GM18520 (cell line): ENCODE measurements at regions not wholly inside any gene's neighbourhood (a gene's known extent, or its start where the extent isn't known, plus 50 kb on each side); places are given as distances from the start of the nearest gene placed in this dataset.

Experiments
- ATAC-seq: cut with Tn5 transposase; IDR thresholded peaks from one replicate; pipeline ENCODE4 v1.9.1; 2021; ENCODE audit not compliant: unreplicated experiment

- ATAC-seq = no peak
Observed at GRCh38 chr18:42184685-42185477, 229.8 kb downstream of the PIK3C3 start.

- ATAC-seq = no peak
Observed at GRCh38 chr18:42185486-42185885, 230.5 kb downstream of the PIK3C3 start.

GRCh38 chr18:42187611-42188380 lies 232.8 kb downstream of the PIK3C3 start:
- ATAC-seq = peak; percentile 81

- no peak for ATAC-seq
Observed at GRCh38 chr18:42190643-42191042, 235.6 kb downstream of the PIK3C3 start.

GRCh38 chr18:42192251-42193248 lies 237.5 kb downstream of the PIK3C3 start:
- ATAC-seq = no peak

- ATAC-seq = no peak
Observed at GRCh38 chr18:42196651-42197050, 241.6 kb downstream of the PIK3C3 start.

GRCh38 chr18:42201137-42201536 lies 246.1 kb downstream of the PIK3C3 start:
- no peak for ATAC-seq

GRCh38 chr18:42211201-42211600 lies 256.2 kb downstream of the PIK3C3 start:
- ATAC-seq = no peak

GRCh38 chr18:42222557-42222956 lies 267.5 kb downstream of the PIK3C3 start:
- ATAC-seq = no peak

- ATAC-seq = peak; percentile 27
Observed at GRCh38 chr18:42228581-42228980, 273.5 kb downstream of the PIK3C3 start.

- ATAC-seq = peak; percentile 98
Observed at GRCh38 chr18:42229211-42230210, 274.5 kb downstream of the PIK3C3 start.

GRCh38 chr18:42230636-42231035 lies 275.6 kb downstream of the PIK3C3 start:
- no peak for ATAC-seq

GRCh38 chr18:42231284-42231683 lies 276.2 kb downstream of the PIK3C3 start:
- no peak for ATAC-seq

GRCh38 chr18:42231796-42232195 lies 276.8 kb downstream of the PIK3C3 start:
- no peak for ATAC-seq

- no peak for ATAC-seq
Observed at GRCh38 chr18:42233908-42234307, 278.9 kb downstream of the PIK3C3 start.

- no peak for ATAC-seq
Observed at GRCh38 chr18:42242758-42243157, 287.7 kb downstream of the PIK3C3 start.

GRCh38 chr18:42245137-42245536 lies 290.1 kb downstream of the PIK3C3 start:
- ATAC-seq = no peak

- no peak for ATAC-seq
Observed at GRCh38 chr18:42255908-42256765, 301.1 kb downstream of the PIK3C3 start.
